Fibroblast of gingiva (primary cell): ENCODE measurements at regions not wholly inside any gene's neighbourhood (a gene's known extent, or its start where the extent isn't known, plus 50 kb on each side); places are given as distances from the start of the nearest gene placed in this dataset.
"Not testable (repeated sequence)": the region's sequence is repeated elsewhere in the genome, so short reads cannot be mapped to it uniquely, and the experiment has no call there.

Experiments used
- DNase-seq: peaks from one replicate; pipeline ENCODE4 v3.0.0-alpha.2; 2011; ENCODE audit warnings: low read depth

DNA sequence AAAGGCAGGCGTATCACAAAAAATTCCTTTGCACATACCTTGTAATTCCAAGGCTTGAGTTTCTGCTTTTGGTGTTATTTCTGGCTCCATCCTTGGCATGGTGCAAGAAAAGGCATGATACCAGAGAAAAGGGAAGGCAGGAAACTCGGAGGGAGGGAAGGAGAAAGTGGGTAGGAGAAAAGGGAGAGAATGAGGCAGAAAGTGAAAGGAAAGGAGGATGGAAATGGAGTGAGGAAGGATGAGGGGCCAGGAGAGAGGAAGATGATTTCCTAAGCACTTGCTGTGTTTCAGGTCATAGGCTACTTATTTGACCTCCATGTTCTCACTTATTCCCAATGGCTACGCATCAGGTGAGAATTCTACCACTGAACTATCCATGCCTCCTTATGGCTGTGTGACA lies 110.8 kb upstream of the JCAD start:
- no peak for DNase-seq

DNA sequence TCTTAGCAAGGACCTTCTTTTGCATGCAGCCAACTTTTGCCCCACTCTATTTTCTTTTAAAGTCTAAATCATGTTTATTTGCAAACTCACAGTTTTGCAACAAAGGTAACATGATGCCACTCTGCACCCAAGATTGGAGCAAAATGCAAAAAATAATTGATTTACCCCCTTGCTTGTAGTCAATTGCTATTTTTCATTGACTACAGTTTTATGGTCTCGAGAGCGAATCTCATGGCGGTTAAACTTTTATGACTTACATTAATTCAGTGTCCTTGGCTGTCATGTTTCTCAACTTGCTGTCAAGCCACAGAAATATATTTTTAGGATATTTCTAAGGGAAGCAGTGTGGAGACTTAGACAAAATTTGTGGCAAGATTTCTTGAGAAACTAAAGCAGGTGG lies 110.0 kb upstream of the JCAD start:
- no peak for DNase-seq

DNA sequence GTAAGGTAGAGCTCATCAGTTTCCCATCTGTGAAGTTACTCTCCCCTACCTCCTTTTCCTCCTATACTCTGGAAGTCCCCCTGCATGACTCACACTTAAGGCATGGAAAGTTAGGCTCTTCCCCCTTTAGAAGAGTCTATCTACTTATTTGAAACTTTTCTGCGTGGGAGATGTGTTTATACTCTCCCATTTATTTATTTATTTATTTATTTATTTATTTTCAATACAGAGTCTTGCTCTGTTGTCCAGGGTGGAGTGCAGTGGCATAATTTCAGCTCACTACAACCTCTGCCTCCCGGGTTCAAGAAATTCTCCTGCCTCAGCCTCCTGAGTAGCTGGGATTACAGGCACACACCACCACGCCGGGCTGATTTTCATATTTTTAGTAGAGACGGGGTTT lies 107.5 kb upstream of the JCAD start:
- no peak for DNase-seq

DNA sequence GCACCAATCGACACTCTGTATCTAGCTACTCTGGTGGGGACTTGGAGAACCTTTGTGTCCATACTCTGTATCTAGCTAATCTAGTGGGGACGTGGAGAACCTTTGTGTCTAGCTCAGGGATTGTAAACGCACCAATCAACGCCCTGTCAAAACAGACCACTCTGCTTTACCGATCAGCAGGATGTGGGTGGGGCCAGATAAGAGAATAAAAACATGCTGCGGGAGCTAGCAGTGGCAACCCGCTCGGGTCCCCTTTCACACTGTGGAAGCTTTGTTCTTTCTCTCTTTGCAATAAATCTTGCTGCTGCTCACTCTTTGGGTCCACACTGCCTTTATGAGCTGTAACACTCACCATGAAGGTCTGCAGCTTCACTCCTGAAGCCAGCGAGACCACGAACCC lies 104.0 kb upstream of the JCAD start:
- DNase-seq = not testable (repeated sequence)

DNA sequence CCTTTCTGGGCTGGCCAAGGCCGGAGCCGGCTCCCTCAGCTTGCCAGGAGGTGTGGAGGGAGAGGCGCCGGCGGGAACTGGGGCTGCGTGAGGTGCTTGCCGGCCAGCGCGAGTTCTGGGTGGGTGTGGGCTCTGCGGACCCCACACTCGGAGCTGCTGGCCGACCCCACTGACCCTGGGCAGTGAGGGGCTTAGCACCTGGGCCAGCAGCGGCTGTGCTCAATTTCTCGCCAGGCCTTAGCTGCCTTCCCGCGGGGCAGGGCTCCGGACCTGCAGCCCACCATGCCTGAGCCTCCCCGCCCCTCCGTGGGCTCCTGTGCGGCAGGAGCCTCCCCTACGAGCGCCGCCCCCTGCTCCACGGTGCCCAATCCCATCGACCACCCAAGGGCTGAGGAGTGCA lies 103.4 kb upstream of the JCAD start:
- DNase-seq = not testable (repeated sequence)

DNA sequence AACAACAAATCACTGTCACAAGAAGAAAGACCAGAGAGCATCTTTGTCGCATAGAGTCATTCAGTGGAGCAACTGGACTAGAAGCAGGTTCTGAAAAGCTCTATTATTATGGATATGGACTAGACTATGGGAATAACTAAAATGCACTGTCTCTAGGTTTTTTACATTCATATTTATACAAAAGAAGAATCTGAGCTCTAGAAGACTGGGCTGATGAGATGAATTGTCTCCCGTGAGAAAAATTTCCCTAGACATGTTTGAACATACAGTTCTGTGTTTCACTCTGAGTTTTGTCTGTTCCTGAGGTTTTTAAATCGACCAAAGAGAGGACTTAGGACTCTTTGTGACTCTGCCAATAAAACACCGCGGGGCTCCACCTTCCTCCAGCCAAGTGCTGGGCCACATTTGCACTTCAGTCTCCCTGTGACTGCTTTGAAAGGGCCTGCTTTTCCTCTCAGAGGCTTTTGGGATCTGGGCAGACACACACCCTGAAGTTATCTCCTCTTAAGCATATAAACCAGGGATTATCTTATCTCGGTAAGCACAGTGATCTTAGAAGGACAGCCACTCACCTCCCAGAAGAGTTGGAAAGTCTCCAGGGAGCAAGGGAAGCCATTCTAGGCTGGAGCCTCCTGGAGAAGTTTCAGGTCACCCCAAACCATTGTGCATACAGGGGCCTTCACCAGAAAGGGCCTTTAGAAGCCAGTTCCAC lies 101.0 kb upstream of the JCAD start:
- no peak for DNase-seq

DNA sequence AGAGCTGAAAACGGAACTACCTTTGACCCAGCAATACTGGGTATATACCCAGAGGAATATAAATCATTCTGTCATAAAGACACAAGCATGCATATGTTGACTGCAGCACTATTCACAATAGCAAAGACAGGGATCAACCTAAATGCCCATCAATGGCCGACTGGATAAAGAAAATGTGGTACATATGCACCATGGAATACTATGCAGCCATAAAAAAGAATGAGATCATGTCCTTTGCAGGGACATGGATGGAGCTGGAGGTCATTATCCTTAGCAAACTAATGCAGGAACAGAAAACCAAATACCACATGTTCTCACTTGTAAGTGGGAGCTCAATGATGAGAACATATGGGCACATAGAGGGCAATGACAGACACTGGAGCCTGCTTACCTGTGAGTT lies 100.2 kb upstream of the JCAD start:
- DNase-seq = not testable (repeated sequence)

DNA sequence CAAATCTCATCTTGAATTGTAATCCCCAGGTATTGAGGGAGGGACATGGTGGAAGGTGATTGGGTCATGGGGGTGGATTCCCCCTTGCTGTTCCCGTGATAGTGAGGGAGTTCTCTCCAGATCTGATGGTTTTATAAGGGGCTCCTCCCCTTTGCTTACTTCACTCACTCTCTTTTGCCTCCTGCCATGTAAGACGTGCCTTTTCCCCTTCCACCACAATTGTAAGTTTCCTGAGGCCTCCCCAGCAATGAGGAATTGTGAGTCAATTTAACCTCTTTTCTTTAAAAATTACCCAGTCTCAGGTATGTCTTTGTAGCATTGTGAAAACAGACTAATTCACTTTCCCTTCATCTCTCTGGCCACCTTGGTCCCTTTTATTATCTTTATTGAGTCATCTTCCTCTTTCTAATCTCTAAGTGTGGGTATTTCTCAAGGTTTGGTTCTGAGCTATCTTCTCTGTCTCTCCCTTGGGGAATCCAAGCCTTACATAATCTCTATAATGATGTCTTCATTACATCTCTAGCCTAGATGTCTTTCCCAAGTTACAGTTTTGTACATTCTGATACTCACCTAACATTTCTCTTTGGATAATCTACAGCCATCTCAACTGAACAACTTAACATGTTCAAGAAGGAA lies 99.1 kb upstream of the JCAD start:
- no peak for DNase-seq

DNA sequence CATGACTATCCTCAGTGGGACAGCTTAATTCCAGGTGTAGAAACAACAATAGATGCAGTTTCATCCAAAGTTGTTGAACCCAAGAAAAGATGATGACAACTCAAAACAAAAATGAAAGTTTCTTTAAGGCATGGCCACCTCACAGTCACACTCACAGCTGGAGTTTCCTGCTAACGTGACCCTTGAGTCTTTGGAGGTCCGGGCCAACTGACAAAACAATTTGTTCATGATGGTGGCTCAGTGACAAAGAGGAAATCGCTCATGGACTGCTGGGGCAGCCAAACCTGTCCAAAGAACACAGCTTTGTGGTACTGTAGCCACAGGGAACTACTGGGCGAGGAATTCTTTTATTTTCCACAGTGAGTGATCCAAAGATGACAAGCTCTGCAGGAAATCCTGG lies 96.0 kb upstream of the JCAD start:
- DNase-seq = no peak

DNA sequence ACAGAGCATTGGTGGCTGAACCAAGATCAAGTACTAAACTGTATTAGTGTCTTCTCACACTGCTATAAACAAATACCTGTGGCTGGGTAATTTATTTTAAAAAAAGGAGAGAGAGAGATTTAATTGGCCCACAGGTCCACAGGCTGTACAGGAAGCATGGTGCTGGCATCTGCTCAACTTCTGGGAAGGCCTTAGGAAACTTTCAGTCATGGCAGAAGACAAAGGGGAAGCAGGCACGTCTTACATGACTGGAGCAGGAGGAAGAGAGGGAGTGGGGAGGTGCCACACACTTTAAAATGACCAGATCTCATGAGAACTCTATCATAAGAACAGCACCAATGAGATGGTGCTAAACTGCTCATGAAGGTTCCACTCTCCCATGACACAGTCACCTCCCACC lies 95.2 kb upstream of the JCAD start:
- DNase-seq = no peak

DNA sequence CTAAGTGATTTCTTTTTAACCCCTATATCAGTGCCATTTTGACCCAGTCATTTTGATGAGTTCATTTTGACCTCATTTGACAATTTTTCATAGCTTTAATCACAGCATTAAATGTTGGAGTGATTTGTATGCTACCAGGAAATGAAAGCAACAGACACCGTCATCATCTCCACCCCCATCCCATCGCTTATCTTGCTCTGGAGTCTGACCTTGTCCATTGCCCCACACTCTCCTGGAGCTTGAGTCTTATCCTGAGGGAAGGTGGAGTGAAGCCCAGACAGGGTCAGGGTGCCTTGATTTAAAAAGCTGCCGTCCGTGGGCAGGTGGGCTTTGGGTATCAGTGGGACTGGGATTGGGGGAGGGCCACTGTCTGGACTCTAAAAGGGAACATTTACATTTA lies 94.7 kb upstream of the JCAD start:
- no peak for DNase-seq

DNA sequence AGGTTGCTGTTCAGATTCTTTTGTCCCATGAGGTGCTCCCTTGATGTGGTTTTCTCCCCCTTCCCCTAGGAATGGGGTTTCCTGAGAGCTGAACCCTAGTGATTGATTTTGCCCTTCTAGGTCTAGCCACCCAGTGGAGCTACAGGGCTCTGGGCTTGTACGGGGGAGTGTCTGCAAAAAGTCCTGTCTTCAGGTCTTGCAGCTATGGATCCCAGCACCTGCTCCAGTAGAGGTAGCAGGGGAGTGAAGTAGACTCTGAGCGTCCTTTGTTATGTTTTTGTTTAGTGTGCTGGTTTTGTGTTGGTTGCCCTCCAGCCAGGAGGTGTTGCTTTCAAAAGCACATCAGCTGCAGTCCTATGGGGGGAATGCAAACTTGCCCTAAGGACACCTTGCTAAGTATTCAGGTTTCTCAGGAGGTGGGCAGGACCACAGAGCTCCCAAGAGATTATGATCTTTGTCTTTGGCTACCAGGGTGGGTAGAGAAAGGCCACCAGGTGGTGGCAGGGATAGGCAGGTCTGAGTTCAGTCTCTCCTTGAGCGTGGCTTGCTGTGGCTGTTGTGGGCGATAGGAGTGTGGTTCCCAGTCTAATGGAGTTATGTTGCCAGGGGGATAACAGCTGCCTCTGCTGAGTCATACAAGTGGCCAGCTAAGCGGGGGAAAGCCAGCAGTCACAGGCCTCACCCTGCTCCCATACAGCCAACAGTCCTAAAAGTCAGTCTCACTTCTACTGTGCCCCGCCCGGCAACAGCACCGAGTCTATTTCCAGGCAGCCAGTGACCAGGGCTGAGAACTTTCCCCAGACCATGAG lies 92.4 kb upstream of the JCAD start:
- peak; percentile 82 for DNase-seq

DNA sequence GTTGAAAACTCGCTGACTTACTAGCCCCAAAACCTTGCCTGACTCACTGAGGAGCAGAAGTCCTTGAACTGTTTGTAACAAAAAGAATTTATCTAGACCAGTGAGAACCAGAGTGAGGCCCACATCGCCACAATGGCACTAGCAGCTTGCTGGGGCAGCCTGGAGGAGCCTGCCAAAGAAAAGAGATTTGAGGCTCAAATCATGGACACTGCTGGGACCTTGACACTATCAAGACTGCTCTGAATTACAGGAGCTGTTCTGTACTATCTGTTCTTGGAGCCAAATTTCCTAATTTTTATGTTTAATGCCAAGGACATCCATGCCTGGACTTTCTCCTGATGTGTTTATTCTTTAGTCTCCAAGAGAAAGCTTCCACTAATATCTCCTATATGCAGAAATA lies 82.0 kb upstream of the JCAD start:
- DNase-seq = no peak

DNA sequence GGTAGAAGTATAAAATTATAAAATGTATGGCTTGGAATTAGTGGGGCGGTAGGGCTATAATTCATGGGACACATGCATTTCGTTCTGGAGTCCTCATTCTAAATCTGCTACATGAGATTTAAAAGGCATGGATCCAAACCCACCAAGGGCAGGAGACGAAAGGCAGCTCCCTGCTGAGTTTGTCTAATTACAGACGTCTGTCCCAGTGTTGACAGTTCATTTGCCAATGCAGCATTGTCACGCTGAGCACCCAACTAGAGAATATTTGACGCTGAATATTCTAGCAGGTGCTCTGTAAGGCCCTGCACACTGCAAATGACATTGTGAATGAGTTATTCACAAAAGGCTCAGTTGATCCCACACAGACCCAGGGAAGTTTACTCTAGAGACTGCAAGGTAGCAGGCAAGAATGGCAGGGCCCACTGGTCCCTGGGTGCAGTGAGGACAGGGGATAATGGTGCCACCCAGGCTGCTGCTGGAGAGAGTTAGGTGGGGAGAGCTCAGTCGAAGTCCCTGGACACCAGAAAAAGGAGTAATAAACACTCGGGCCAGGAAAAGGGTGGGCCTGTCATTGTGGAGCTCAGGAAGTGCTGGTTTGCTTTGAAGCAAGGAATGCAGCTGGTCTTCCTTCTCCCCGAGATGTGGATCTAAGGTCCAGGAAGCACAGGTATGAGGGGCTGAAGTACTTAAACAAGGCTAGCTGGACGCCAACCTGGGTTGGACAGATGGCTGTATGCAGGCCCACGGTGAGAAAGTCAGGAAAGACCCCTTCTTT lies 75.0 kb upstream of the JCAD start:
- DNase-seq = no peak

DNA sequence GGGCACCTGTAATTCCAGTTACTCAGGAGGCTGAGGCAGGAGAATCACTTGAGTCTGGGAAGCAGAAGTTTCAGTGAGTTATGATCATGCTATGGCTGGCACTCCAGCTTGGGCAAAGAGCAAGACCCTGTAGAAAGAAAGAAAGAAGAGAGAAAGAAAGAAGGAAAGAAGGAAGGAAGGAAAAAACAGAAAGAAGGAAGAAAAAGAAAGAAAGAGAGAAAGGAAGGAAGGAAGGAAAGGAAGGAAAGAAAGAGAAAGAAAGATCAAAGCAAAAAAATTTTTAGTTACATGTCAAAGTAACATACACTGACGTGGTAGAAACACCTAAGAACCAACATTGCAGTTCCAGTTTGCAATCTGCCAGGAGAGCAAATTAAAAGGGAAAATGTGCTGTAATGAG lies 73.8 kb upstream of the JCAD start:
- DNase-seq = no peak

DNA sequence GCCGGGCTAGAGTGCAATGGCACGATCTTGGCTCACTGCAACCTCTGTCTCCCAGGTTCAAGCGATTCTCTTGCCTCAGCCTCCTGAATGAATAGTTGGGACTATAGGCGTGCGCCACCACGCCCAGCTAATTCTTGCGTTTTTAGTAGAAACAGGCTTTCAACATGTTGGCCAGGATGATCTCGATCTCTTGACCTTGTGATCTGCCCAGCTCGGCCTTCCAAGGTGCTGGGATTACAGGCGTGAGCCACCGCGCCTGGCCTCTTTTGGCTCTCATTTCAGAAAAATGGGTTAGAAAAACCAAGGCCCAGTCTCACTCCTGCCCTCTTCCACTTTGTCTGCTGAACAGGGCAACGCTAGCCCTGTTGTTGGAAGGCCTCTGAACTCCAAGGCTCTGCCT lies 72.0 kb upstream of the JCAD start:
- not testable (repeated sequence) for DNase-seq

DNA sequence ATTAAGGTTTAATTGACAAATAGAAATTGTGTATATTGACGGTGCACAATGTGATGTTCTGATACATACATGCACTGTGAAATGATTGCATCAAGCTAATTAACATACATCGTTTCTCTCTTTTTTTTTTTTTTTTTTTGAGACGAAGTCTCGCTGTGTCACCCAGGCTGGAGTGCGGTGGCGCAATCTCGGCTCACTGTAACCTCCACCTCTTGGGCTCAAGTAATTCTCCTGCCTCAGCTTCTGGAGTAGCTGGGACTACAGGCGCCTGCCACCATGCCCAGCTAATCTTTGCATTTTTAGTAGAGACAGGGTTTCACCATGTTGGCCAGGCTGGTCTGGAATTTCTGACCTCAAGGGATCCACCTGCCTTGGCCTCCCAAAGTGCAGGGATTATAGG lies 69.9 kb upstream of the JCAD start:
- DNase-seq = not testable (repeated sequence)

DNA sequence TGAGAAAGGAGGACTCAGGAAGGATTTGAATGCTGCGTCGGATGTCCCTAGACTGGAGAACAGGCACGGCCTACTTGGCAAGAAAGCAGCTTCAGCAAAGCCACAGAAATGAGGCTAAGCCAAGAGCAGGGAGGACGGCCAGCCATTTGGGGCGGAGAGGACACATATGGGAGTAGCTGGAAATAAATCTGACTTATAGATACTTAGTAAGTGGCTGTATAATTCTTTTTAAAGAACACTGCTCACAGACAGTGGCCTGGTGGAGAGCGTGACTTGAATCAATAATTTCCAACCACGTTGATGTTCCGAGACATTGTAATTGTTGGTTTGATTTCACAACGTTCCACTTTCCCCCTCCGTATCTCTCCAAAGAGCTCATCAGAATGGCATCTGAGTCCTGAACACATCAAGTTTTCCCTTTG lies 67.7 kb upstream of the JCAD start:
- DNase-seq = peak; percentile 55

DNA sequence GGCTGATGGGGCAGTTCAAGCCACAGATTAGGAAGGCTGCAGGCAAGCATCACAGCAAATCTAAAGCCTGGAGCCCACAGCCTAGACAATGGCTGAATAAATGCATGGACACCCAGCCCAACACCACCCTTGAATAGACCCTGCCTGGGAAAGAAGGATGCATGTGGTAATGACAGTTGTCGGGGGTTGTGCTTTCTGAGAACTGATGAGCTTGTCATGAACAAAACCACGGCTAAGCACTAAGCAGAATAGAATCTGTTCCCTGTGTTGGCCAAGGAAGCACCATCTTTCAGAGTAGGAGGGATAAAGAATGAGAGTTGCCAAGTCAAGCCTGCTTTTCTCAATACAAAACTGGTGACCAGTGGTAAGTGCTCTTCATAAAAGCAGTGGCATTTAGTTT lies 66.1 kb upstream of the JCAD start:
- no peak for DNase-seq

DNA sequence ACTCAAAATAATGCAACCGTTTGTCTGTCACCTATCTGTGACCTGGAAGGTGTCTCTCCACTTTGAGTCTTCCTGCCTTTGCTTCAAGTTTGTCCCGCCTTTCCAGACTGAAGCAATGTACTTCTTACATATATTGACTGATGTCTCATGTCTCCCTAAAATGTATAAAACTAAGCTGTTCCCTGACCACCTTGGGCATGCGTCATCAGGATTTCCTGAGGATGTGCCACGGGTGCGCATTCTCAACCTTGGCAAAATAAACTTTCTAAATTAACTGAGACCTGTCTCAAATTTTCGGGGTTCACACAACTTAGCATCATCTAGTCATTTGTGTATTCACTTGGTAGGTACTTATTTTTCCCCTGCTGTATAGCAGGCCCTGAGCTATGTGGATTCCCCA lies 65.3 kb upstream of the JCAD start:
- no peak for DNase-seq

DNA sequence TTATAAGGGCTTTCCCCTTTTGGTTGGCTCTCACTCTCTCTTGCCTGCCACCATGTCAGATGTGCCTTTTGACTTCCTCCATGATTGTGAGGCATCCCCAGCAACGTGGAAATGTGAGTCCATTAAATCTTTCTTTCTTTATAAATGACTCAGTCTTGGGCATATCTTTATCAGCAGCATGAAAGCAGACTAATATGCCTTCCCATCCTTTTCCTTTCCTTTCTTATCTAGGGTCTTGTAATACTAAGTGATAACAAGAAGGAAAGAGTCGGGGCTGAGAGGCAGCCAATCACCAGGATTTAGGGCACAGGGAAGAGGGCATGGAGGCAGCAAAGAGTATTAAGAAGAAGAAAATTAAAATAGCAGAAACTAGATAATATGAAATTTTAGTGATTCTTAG lies 62.0 kb upstream of the JCAD start:
- DNase-seq = no peak

DNA sequence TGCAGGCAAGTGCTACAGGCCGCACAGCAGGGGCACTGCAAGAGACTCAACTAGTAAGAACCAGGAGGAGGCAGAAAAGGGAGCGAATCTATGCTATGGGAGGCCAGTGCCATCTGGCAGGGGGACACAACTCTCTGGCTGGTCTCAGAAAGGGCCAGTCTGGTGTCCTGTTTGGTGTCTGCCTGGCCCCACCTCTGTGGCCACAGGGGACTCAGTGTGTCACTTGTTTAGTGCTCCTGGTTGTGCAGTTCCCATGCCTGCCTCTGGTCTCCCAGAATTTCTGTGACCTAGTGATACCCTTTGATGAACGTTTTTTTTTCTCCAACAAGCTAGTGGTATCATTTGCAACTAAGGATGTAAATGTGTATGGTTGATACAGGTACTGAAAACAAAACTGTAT lies 59.2 kb upstream of the JCAD start:
- no peak for DNase-seq
